Upper lobe of left lung (tissue), 6 donors: ENCODE measurements at regions not wholly inside any gene's neighbourhood (a gene's known extent, or its start where the extent isn't known, plus 50 kb on each side); places are given as distances from the start of the nearest gene placed in this dataset.
"Not testable (repeated sequence)": the region's sequence is repeated elsewhere in the genome, so short reads cannot be mapped to it uniquely, and the experiment has no call there.

Source experiments
- ATAC-seq, 2 donors: fragments of 200-7000 bp; cut with Tn5 transposase; one replicate each; pipeline ENCODE4 v1.9.1; 2022; ENCODE audit warnings: mild to moderate bottlenecking in 2 of 2, moderate library complexity in 2 of 2; ENCODE audit not compliant: low FRiP score in 2 of 2
- DNase-seq, 2 donors: peaks; one replicate each; pipeline ENCODE4 v3.0.0-alpha.2; 2019 to 2020
- H3K27ac ChIP-seq, 4 donors: fragments of 200-600 bp; sonication (generic); one replicate each; pipeline ENCODE4 v1.5.1; 2016 to 2019
- H3K27me3 ChIP-seq, 4 donors: fragments of 200-600 bp; sonication (generic); one replicate each; pipeline ENCODE4 v1.5.1; 2017 to 2019
- H3K36me3 ChIP-seq, 4 donors: fragments of 200-600 bp; sonication (generic); one replicate each; pipeline ENCODE4 v1.5.1; 2016 to 2019
- H3K4me1 ChIP-seq, 4 donors: fragments of 200-600 bp; sonication (generic); one replicate each; pipeline ENCODE4 v1.5.1; 2018 to 2019
- H3K4me3 ChIP-seq, 4 donors: fragments of 200-600 bp; sonication (generic); one replicate each; pipeline ENCODE4 v1.5.1; 2017 to 2019; ENCODE audit warnings: mild to moderate bottlenecking in 2 of 4, moderate library complexity in 1 of 4
- H3K9me3 ChIP-seq, 4 donors: fragments of 200-600 bp; sonication (generic); one replicate each; pipeline ENCODE4 v1.5.1; 2018 to 2019
- CTCF ChIP-seq, 6 experiments: fragments of 450-650 bp in 4 of 6; fragments of 200-600 bp in 2 of 6; sonication (generic) in 2 of 6; IDR thresholded peaks; one replicate each; pipeline ENCODE4 v1.5.1; 2016 to 2019; ENCODE audit warnings: antibody characterized with exemption in 6 of 6
- WGBS, 2 donors: methylation state at CpG; one replicate each; pipeline ENCODE4 v1.1.5; 2017 to 2018; 5-methylcytosine and 5-hydroxymethylcytosine counted together
- donor health status: DM: no; HTN: no; CAD: no; lungs with moderate emphysema.
- donor health status: DM: no; HTN: yes; CAD: no; lungs with severe emphysema.

- peak; percentile 92 to 93 for ATAC-seq
- H3K4me3 ChIP-seq, result peak overlapping the region in 3 of 4 donors; percentile 38 to 57 (median 48)
- WGBS, 2 donors, result 0 to 28% methylated on average over 4 to 13 of the region's 46 CpGs
These were observed 175.4 kb downstream of the ATP6V0E2 start for GRCh38 chr7:150049012-150049655.

GRCh38 chr7:150053396-150053795, 179.6 kb downstream of the ATP6V0E2 start:
- H3K27ac ChIP-seq, H3K4me1 ChIP-seq, ATAC-seq, H3K36me3 ChIP-seq, H3K9me3 ChIP-seq, DNase-seq, H3K4me3 ChIP-seq, H3K27me3 ChIP-seq: not testable (repeated sequence)
- 67 to 76% methylated on average over 5 of the region's 5 CpGs for WGBS, 2 donors

More at GRCh38 chr7:150049012-150049655, 175.4 kb downstream of the ATP6V0E2 start:
- TF ChIP-seq CTCF (IDR thresholded peaks at IDR 0.05), result peak in 1 of 6 experiments; percentile 6
- peaks cover 6 to 22% (median 11%) of the 10 kb centered on the region in 4 donors for H3K4me1 ChIP-seq
- not testable (repeated sequence) for H3K27me3 ChIP-seq, H3K36me3 ChIP-seq, H3K9me3 ChIP-seq, H3K27ac ChIP-seq
- DNase-seq, result peak; percentile 50 to 82

GRCh38 chr7:150054242-150054641, 180.5 kb downstream of the ATP6V0E2 start:
- H3K9me3 ChIP-seq, H3K4me3 ChIP-seq, H3K27ac ChIP-seq, H3K27me3 ChIP-seq, ATAC-seq, DNase-seq, H3K4me1 ChIP-seq, H3K36me3 ChIP-seq: not testable (repeated sequence)
- WGBS, 2 donors, result 79 to 89% methylated on average over 3 of the region's 3 CpGs

- H3K36me3 ChIP-seq, H3K9me3 ChIP-seq, H3K4me1 ChIP-seq, H3K4me3 ChIP-seq, H3K27me3 ChIP-seq, H3K27ac ChIP-seq: not testable (repeated sequence)
- DNase-seq, result peak; percentile 66 to 78
- ATAC-seq, result peak; percentile 79 to 98
- 16 to 38% methylated on average over 5 to 12 of the region's 16 CpGs for WGBS, 2 donors
These were observed 186.8 kb downstream of the ATP6V0E2 start for GRCh38 chr7:150060259-150061221.

- not testable (repeated sequence) for ATAC-seq, H3K27me3 ChIP-seq
These were observed 189.4 kb downstream of the ATP6V0E2 start for GRCh38 chr7:150063195-150063594.

GRCh38 chr7:150069555-150070313, 196.0 kb downstream of the ATP6V0E2 start:
- not testable (repeated sequence) for H3K9me3 ChIP-seq, H3K27ac ChIP-seq, DNase-seq, H3K4me1 ChIP-seq, ATAC-seq, H3K4me3 ChIP-seq, H3K36me3 ChIP-seq, H3K27me3 ChIP-seq
- 80 to 83% methylated on average over 7 to 10 of the region's 10 CpGs for WGBS, 2 donors

More at GRCh38 chr7:150063195-150063594, 189.4 kb downstream of the ATP6V0E2 start:
- 82 to 91% methylated on average over 1 of the region's 1 CpG for WGBS, 2 donors
- not testable (repeated sequence) for H3K4me3 ChIP-seq, H3K9me3 ChIP-seq, H3K27ac ChIP-seq, H3K4me1 ChIP-seq, DNase-seq, H3K36me3 ChIP-seq

- H3K36me3 ChIP-seq, H3K9me3 ChIP-seq, H3K27me3 ChIP-seq, DNase-seq, H3K27ac ChIP-seq, H3K4me1 ChIP-seq, H3K4me3 ChIP-seq, ATAC-seq: not testable (repeated sequence)
- WGBS, 2 donors, result 41 to 80% methylated on average over 1 of the region's 1 CpG
These were observed 203.8 kb downstream of the ATP6V0E2 start for GRCh38 chr7:150077543-150077942.

GRCh38 chr7:150081865-150082264, 208.1 kb downstream of the ATP6V0E2 start:
- not testable (repeated sequence) for ATAC-seq, H3K9me3 ChIP-seq

GRCh38 chr7:150084724-150085123, 211.0 kb downstream of the ATP6V0E2 start:
- H3K4me1 ChIP-seq, H3K4me3 ChIP-seq, ATAC-seq, H3K9me3 ChIP-seq, H3K27ac ChIP-seq, H3K36me3 ChIP-seq, H3K27me3 ChIP-seq, DNase-seq: not testable (repeated sequence)
- 81 to 91% methylated on average over 4 of the region's 4 CpGs for WGBS, 2 donors

More at GRCh38 chr7:150081865-150082264, 208.1 kb downstream of the ATP6V0E2 start:
- not testable (repeated sequence) for H3K4me1 ChIP-seq, H3K27ac ChIP-seq, H3K27me3 ChIP-seq, H3K4me3 ChIP-seq, DNase-seq, H3K36me3 ChIP-seq

GRCh38 chr7:150087478-150087877, 213.7 kb downstream of the ATP6V0E2 start:
- peak in 1 of 2 donors; percentile 87 for ATAC-seq

GRCh38 chr7:150089139-150089538, 215.4 kb downstream of the ATP6V0E2 start:
- not testable (repeated sequence) for DNase-seq, H3K27me3 ChIP-seq, H3K27ac ChIP-seq, H3K36me3 ChIP-seq, H3K9me3 ChIP-seq, H3K4me3 ChIP-seq, H3K4me1 ChIP-seq
- WGBS, 2 donors, result 27 to 38% methylated on average over 1 of the region's 1 CpG
- ATAC-seq, result peak in 1 of 2 donors; percentile 74

More at GRCh38 chr7:150087478-150087877, 213.7 kb downstream of the ATP6V0E2 start:
- not testable (repeated sequence) for H3K36me3 ChIP-seq, H3K27me3 ChIP-seq, H3K27ac ChIP-seq, DNase-seq, H3K4me1 ChIP-seq, H3K4me3 ChIP-seq, H3K9me3 ChIP-seq
- WGBS, 2 donors, result 58 to 78% methylated on average over 4 of the region's 4 CpGs
